ENCODE measurements at regions not wholly inside any gene's neighbourhood (a gene's known extent, or its start where the extent isn't known, plus 50 kb on each side); places are given as distances from the start of the nearest gene placed in this dataset.

- Mint-ChIP-seq H3K27me3 (no peaks in the 10 kb centered on the region), H3K27ac (no peak overlapping the region), H3K4me1 (ENCODE audit: low read depth) (no peaks in the 10 kb centered on the region), H3K36me3 (ENCODE audit: low read depth) (no peaks in the 10 kb centered on the region), H3K4me3 (no peak overlapping the region), H3K9me3 (peaks cover 3% of the 10 kb centered on the region)
- POLR2A ChIA-PET = no interaction called here
- DNase-seq (no peak), ATAC-seq (no peak)
- CTCF ChIA-PET = no interaction called here
- TF ChIP-seq CTCF (IDR thresholded peaks at IDR 0.05) = no peak
- intact Hi-C loops (cut with micrococcal nuclease) = no loop called here
Observed at GRCh38 chrX:122154019-122154418, 1030.1 kb upstream of the GRIA3 start.

- Mint-ChIP-seq H3K27ac (no peak overlapping the region), H3K27me3 (no peaks in the 10 kb centered on the region), H3K4me3 (no peak overlapping the region), H3K9me3 (no peaks in the 10 kb centered on the region), H3K4me1 (ENCODE audit: low read depth) (no peaks in the 10 kb centered on the region), H3K36me3 (ENCODE audit: low read depth) (no peaks in the 10 kb centered on the region)
- DNase-seq (no peak), ATAC-seq (no peak)
- ChIA-PET POLR2A (no interaction called here), CTCF (no interaction called here)
- no peak for TF ChIP-seq CTCF (IDR thresholded peaks at IDR 0.05)
- intact Hi-C loops (cut with micrococcal nuclease) = no loop called here
Observed at GRCh38 chrX:122168241-122168640, 1015.8 kb upstream of the GRIA3 start.

- no peak overlapping the region for H3K27ac Mint-ChIP-seq
- ChIA-PET CTCF (no interaction called here), POLR2A (no interaction called here)
- intact Hi-C loops (cut with micrococcal nuclease) = no loop called here
- no peaks in the 10 kb centered on the region for H3K27me3 Mint-ChIP-seq
- no peak overlapping the region for H3K4me3 Mint-ChIP-seq
- no peak for ATAC-seq
- no peak for DNase-seq
- H3K36me3 Mint-ChIP-seq (ENCODE audit: low read depth) = no peaks in the 10 kb centered on the region
- no peak for TF ChIP-seq CTCF (IDR thresholded peaks at IDR 0.05)
- H3K9me3 Mint-ChIP-seq = peaks cover 9% of the 10 kb centered on the region
- H3K4me1 Mint-ChIP-seq (ENCODE audit: low read depth) = no peaks in the 10 kb centered on the region
Observed at GRCh38 chrX:122184791-122185190, 999.3 kb upstream of the GRIA3 start.

- ATAC-seq (no peak), DNase-seq (no peak)
- ChIA-PET POLR2A (no interaction called here), CTCF (no interaction called here)
- TF ChIP-seq CTCF (IDR thresholded peaks at IDR 0.05) = no peak
- intact Hi-C loops (cut with micrococcal nuclease) = no loop called here
- H3K27ac Mint-ChIP-seq = no peak overlapping the region
- H3K4me3 Mint-ChIP-seq = no peak overlapping the region
- no peaks in the 10 kb centered on the region for H3K36me3 Mint-ChIP-seq (ENCODE audit: low read depth)
- H3K4me1 Mint-ChIP-seq (ENCODE audit: low read depth) = no peaks in the 10 kb centered on the region
- no peaks in the 10 kb centered on the region for H3K27me3 Mint-ChIP-seq
- H3K9me3 Mint-ChIP-seq = peaks cover 9% of the 10 kb centered on the region
Observed at GRCh38 chrX:122187069-122187713, 996.9 kb upstream of the GRIA3 start.

- Mint-ChIP-seq H3K27ac (no peak overlapping the region), H3K9me3 (peaks cover 5% of the 10 kb centered on the region), H3K36me3 (ENCODE audit: low read depth) (no peaks in the 10 kb centered on the region), H3K4me1 (ENCODE audit: low read depth) (no peaks in the 10 kb centered on the region), H3K4me3 (no peak overlapping the region), H3K27me3 (no peaks in the 10 kb centered on the region)
- TF ChIP-seq CTCF (IDR thresholded peaks at IDR 0.05) = no peak
- DNase-seq (no peak), ATAC-seq (no peak)
- ChIA-PET CTCF (no interaction called here), POLR2A (no interaction called here)
- intact Hi-C loops (cut with micrococcal nuclease) = no loop called here
Observed at GRCh38 chrX:122188751-122189150, 995.3 kb upstream of the GRIA3 start.

Measured in activated CD8-positive, alpha-beta T cell treated with anti-CD3 and anti-CD28 coated beads for 36 hours (primary cell).